Testis (tissue), 2 donors: ENCODE measurements at regions not wholly inside any gene's neighbourhood (a gene's known extent, or its start where the extent isn't known, plus 50 kb on each side); places are given as distances from the start of the nearest gene placed in this dataset.

ENCODE experiments used
- DNase-seq: peaks from one replicate; pipeline ENCODE4 v3.0.0-alpha.2; 2019
- H3K27ac ChIP-seq, 2 donors: fragments of 200-600 bp; sonication (generic); one replicate each; pipeline ENCODE4 v1.5.1; 2019
- H3K27me3 ChIP-seq: fragments of 200-600 bp; sonication (generic); one replicate; pipeline ENCODE4 v1.5.1; 2019
- H3K36me3 ChIP-seq: fragments of 200-600 bp; sonication (generic); one replicate; pipeline ENCODE4 v1.5.1; 2017; ENCODE audit warnings: low read depth; ENCODE audit errors: missing control alignments
- H3K4me1 ChIP-seq: fragments of 200-600 bp; sonication (generic); one replicate; pipeline ENCODE4 v1.5.1; 2019
- H3K4me3 ChIP-seq, 2 donors: fragments of 200-600 bp; sonication (generic); one replicate each; pipeline ENCODE4 v1.5.1; 2017 to 2019
- H3K9me3 ChIP-seq: fragments of 200-600 bp; sonication (generic); one replicate; pipeline ENCODE4 v1.5.1; 2017
- CTCF ChIP-seq, 3 experiments: fragments of 450-650 bp in 2 of 3; fragments of 200-600 bp in 1 of 3; sonication (generic) in 1 of 3; IDR thresholded peaks; one replicate each; pipeline ENCODE4 v1.5.1; 2016 to 2019; ENCODE audit warnings: antibody characterized with exemption in 3 of 3, mild to moderate bottlenecking in 2 of 3, moderate library complexity in 1 of 3
- POLR2A ChIP-seq: fragments of 450-650 bp; IDR thresholded peaks from one replicate; pipeline ENCODE4 v1.6.1; 2017; ENCODE audit warnings: antibody characterized with exemption, mild to moderate bottlenecking, moderate library complexity
- WGBS, 2 donors: methylation state at CpG; one replicate each; pipeline ENCODE4 v1.1.5; 2018; 5-methylcytosine and 5-hydroxymethylcytosine counted together
- intact Hi-C: fragments of 100-400 bp; cut with DNase I; formaldehyde crosslinking; loops from one replicate; pipeline ENCODE4 v1.15.1; 2023; ENCODE audit warnings: low total_unique reads

- Histone ChIP-seq H3K36me3 (no peaks in the 10 kb centered on the region), H3K27ac (peak overlapping the region; percentile 55 to 68), H3K9me3 (no peaks in the 10 kb centered on the region), H3K4me1 (peaks cover 12% of the 10 kb centered on the region), H3K4me3 (no peak overlapping the region), H3K27me3 (no peaks in the 10 kb centered on the region)
- peak; percentile 57 for DNase-seq
- 49 to 63% methylated on average over 2 of the region's 2 CpGs for WGBS, 2 donors
- intact Hi-C loops = no loop called here
- no peak for TF ChIP-seq POLR2A
- no peak for TF ChIP-seq CTCF (IDR thresholded peaks at IDR 0.05)
Measured at GRCh38 chr6:11486959-11487358, 50.6 kb upstream of the TMEM170B start.

GRCh38 chr6:11486486-11486885 lies 51.1 kb upstream of the TMEM170B start:
- H3K27ac ChIP-seq = peak overlapping the region; percentile 55 to 68
- WGBS, 2 donors = 66 to 68% methylated on average over 7 of the region's 7 CpGs
- no peaks in the 10 kb centered on the region for H3K9me3 ChIP-seq
- TF ChIP-seq POLR2A (no peak), CTCF (IDR thresholded peaks at IDR 0.05) (no peak)
- DNase-seq = peak; percentile 66
- H3K36me3 ChIP-seq = no peaks in the 10 kb centered on the region
- H3K4me1 ChIP-seq = peaks cover 12% of the 10 kb centered on the region
- intact Hi-C loops = no loop called here
- H3K27me3 ChIP-seq = no peaks in the 10 kb centered on the region
- H3K4me3 ChIP-seq = no peak overlapping the region

- Histone ChIP-seq H3K36me3 (no peaks in the 10 kb centered on the region), H3K4me3 (no peak overlapping the region), H3K27ac (peak overlapping the region; percentile 55 to 68), H3K4me1 (peaks cover 12% of the 10 kb centered on the region), H3K27me3 (no peaks in the 10 kb centered on the region), H3K9me3 (no peaks in the 10 kb centered on the region)
- TF ChIP-seq POLR2A = no peak
- TF ChIP-seq CTCF (IDR thresholded peaks at IDR 0.05) = no peak
- DNase-seq = no peak
- 66 to 73% methylated on average over 2 of the region's 2 CpGs for WGBS, 2 donors
- intact Hi-C loops = no loop called here
Measured at GRCh38 chr6:11486051-11486450, 51.5 kb upstream of the TMEM170B start.

- H3K36me3 ChIP-seq = no peaks in the 10 kb centered on the region
- no peak overlapping the region for H3K4me3 ChIP-seq
- H3K9me3 ChIP-seq = no peaks in the 10 kb centered on the region
- H3K27me3 ChIP-seq = no peaks in the 10 kb centered on the region
- intact Hi-C loops = no loop called here
- H3K27ac ChIP-seq = peak overlapping the region in 1 of 2 donors; percentile 55
- TF ChIP-seq CTCF (IDR thresholded peaks at IDR 0.05) (no peak), POLR2A (no peak)
- no peak for DNase-seq
- peaks cover 12% of the 10 kb centered on the region for H3K4me1 ChIP-seq
- WGBS, 2 donors = 74 to 84% methylated on average over 4 of the region's 4 CpGs
Measured at GRCh38 chr6:11485271-11485670, 52.3 kb upstream of the TMEM170B start.

GRCh38 chr6:11484441-11484840 lies 53.1 kb upstream of the TMEM170B start:
- Histone ChIP-seq H3K4me3 (no peak overlapping the region), H3K9me3 (no peaks in the 10 kb centered on the region), H3K36me3 (no peaks in the 10 kb centered on the region), H3K27ac (no peak overlapping the region), H3K4me1 (peaks cover 12% of the 10 kb centered on the region), H3K27me3 (no peaks in the 10 kb centered on the region)
- 58 to 76% methylated on average over 2 of the region's 2 CpGs for WGBS, 2 donors
- TF ChIP-seq CTCF (IDR thresholded peaks at IDR 0.05) (no peak), POLR2A (no peak)
- no peak for DNase-seq
- intact Hi-C loops = no loop called here
